Fibroblast of villous mesenchyme (primary cell): ENCODE measurements at regions not wholly inside any gene's neighbourhood (a gene's known extent, or its start where the extent isn't known, plus 50 kb on each side); places are given as distances from the start of the nearest gene placed in this dataset.
A peak's percentile ranks its signal among the peaks of the same experiment; 100 is the strongest.

Source experiments
- DNase-seq: peaks from one replicate; pipeline ENCODE4 v3.0.0-alpha.2; 2010; ENCODE audit warnings: low read depth
- H3K4me3 ChIP-seq: 2 replicates; pipeline ENCODE4 v1.5.1; 2011; ENCODE audit warnings: low read depth, mild to moderate bottlenecking, low read length
- TF ChIP-seq, protein P1 (sequence below): IDR thresholded peaks from 2 replicates; pipeline ENCODE4 v1.5.1; 2012; ENCODE audit warnings: low read depth, mild to moderate bottlenecking, low read length; ENCODE audit not compliant: insufficient read depth

DNA sequence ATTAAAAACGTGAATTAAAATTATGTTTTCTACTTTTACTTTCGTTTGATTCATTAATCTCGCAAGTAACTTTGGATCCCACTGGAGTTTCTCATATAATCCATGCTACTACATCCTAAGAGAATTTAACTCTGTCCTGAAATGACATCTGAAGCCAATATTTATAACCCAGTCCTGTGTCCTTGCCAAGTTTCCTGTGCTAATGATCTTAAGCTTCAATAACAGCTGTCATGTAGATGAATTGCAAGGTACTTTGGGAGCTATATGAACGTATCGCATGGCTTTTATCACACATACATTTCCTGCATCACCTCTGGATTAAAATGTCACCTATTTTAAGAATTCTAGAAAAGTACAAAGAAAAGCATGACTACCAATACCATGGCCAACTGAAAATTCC lies 833.8 kb upstream of the CITED2 start:
- TF ChIP-seq, protein P1, sequence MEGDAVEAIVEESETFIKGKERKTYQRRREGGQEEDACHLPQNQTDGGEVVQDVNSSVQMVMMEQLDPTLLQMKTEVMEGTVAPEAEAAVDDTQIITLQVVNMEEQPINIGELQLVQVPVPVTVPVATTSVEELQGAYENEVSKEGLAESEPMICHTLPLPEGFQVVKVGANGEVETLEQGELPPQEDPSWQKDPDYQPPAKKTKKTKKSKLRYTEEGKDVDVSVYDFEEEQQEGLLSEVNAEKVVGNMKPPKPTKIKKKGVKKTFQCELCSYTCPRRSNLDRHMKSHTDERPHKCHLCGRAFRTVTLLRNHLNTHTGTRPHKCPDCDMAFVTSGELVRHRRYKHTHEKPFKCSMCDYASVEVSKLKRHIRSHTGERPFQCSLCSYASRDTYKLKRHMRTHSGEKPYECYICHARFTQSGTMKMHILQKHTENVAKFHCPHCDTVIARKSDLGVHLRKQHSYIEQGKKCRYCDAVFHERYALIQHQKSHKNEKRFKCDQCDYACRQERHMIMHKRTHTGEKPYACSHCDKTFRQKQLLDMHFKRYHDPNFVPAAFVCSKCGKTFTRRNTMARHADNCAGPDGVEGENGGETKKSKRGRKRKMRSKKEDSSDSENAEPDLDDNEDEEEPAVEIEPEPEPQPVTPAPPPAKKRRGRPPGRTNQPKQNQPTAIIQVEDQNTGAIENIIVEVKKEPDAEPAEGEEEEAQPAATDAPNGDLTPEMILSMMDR, result no peak
- no peak for DNase-seq
- H3K4me3 ChIP-seq, result no peak overlapping the region

DNA sequence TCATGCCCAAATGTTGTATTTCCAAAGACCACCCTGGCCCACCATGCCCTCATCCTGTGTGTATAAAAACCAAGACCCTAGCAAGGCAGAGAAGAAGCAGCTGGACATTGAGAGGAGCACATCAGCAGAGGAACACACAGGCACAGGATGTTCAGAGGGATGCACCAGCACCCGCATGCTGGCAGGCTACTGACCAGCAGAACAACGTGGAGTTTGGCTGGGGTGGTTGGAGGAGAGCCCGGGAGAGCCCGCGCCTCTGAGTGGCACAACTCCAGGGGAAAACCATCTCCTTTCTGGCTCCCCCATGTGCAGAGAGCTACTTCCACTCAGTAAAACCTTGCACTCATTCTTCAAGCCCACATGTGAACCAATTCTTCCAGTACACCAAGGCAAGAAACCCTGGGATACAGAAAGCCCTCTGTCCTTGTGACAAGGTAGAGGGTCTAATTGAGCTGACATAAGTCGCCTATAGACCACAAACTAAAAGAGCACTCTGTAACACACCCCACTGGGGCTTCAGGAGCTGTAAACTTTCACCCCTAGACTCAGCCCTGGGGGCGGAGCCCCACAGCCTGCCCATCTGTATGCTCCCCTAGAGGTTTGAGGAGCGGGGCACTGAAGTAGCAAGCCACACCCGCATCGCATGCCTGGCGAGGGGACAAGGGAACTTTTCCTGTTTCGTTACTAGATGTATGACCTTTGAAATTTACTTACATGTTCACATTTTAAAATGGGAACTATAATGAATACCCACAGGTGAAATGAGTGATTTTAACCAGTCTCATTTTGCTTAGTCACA lies 831.5 kb upstream of the CITED2 start:
- H3K4me3 ChIP-seq, result no peak overlapping the region
- DNase-seq, result no peak

DNA sequence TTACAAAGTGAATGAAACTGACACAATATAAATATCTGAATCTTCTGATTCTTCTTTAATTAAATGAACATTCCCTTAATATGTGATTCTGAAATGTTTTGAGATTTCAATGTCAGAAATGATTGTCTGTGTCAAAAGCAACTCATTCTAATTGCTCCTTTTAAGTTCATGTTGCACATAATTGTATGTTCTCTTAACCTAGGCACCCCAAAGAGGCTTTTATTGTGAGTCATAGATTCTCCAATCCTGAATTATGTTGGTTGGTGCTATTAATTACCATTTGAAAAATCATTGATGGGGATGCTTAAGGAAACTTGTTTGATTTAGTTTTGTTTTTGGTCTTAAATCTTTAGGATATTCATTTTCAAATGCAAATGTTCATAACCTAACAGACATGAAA lies 829.7 kb upstream of the CITED2 start:
- DNase-seq, result no peak
- TF ChIP-seq, protein P1, result no peak
- H3K4me3 ChIP-seq, result no peak overlapping the region

More for the DNA sequence above, 831.5 kb upstream of the CITED2 start:
- TF ChIP-seq, protein P1, result no peak

DNA sequence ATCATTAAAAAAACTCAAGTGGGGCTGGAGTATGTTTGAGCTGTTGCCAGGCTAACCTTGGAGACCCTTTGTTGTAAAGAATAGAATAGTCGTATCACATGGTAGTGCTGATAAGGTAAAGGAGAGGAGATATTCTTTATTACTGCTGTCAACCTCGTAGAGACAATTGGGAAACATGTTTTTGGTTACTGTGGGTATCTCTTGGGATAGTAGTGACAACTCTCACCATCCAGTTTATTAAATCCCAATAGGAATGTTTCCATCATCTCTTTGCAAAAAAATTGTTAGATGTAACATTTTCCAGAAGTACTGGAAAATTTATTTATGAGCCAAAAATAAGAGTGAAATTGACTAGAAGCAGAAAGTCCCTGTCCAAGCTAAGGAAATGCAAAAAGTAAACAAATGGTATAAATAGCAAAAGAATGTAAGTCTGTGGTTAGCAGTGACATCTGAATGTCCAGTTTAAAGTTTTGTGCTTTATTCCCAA lies 829.3 kb upstream of the CITED2 start:
- DNase-seq, result peak; percentile 87
- TF ChIP-seq, protein P1, result no peak
- no peak overlapping the region for H3K4me3 ChIP-seq

DNA sequence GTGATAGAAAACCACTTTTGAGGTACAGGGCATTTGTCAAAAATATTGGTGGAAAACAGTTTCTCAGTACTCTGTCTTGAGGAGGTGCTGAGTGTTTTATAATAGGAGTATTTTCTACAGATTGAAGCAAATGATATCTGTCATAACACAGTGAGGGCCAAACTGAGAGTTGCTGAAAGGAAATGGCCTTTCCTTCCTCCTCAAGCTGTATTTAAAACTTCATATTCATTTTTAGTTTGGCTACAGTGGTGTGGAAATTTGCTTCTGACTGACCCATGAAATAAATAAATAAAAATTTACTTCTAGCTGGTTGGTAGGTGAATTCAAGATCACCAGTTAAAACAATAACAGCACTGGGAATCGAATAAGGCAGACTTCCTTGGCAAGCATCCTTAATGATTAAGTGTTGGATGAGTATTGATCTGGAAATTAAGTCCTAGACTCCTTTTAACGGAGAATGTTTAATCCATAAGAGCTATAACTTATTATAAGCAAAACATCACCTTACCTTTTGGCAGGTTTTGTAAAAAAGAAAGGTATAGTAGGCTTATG lies 828.6 kb upstream of the CITED2 start:
- TF ChIP-seq, protein P1, result no peak
- H3K4me3 ChIP-seq, result no peak overlapping the region
- no peak for DNase-seq

DNA sequence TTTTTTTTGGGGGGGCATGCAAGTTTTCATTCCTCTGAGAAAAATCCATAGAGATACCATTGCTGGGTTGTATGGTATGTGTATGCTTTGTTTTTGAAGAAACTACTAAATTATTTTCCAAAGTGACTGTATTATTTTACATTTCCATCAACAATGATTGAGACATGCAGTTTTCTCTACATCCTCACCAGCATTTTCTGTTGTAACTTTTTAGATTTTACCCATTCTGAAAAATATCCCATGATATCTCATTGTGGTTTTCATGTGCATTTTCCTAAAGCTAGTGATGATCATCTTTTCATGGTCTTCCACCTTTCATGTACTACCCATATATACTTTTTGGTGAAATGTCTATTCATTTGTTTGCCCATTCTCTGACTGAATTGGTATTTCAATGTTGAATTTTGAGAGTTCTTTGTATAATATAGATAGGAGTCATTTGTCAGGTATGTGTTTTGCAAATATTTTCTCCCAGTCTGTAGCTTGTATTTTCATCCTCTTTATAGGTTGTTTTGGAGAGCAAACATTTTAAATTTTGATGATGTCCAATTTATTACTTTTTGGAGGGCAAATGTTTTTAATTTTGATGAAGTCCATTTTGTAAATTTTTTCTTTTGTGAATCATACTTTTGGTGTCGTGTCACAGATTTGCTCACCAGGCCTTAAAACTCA lies 827.5 kb upstream of the CITED2 start:
- TF ChIP-seq, protein P1, result no peak
- peak; percentile 14 for DNase-seq
- no peak overlapping the region for H3K4me3 ChIP-seq
